ENCODE measurements at regions not wholly inside any gene's neighbourhood (a gene's known extent, or its start where the extent isn't known, plus 50 kb on each side); places are given as distances from the start of the nearest gene placed in this dataset.

DNA sequence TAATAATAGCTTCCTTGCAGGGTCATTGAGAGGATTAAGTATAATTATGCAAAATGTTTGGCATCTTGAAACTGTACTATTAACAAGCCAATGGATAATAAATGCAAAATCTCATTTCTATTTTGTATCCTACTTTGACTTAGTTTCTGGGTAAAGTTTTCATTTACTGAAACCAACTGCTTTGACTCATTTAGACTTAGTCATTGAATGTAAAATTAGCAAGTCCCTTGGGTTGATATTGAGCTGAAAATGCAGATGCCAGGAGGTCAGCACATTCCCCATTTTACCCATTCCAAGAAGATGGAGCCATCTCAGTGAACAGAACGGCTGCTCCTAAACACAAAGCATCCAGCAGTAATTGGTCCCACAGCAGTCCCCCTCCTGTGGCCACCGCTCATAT is 74.7 kb upstream of the GATB start:
- no peaks in the 10 kb centered on the region for H3K36me3 Mint-ChIP-seq
- TF ChIP-seq, protein P1, sequence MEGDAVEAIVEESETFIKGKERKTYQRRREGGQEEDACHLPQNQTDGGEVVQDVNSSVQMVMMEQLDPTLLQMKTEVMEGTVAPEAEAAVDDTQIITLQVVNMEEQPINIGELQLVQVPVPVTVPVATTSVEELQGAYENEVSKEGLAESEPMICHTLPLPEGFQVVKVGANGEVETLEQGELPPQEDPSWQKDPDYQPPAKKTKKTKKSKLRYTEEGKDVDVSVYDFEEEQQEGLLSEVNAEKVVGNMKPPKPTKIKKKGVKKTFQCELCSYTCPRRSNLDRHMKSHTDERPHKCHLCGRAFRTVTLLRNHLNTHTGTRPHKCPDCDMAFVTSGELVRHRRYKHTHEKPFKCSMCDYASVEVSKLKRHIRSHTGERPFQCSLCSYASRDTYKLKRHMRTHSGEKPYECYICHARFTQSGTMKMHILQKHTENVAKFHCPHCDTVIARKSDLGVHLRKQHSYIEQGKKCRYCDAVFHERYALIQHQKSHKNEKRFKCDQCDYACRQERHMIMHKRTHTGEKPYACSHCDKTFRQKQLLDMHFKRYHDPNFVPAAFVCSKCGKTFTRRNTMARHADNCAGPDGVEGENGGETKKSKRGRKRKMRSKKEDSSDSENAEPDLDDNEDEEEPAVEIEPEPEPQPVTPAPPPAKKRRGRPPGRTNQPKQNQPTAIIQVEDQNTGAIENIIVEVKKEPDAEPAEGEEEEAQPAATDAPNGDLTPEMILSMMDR (conservative IDR thresholded peaks at IDR 0.05), result no peak
- DNase-seq (ENCODE audit: extremely low spot score, unreplicated experiment), result no peak
- H3K4me3 Mint-ChIP-seq, result no peak overlapping the region
- H3K9me3 Mint-ChIP-seq, result no peaks in the 10 kb centered on the region
- no peaks in the 10 kb centered on the region for H3K27me3 Mint-ChIP-seq
- H3K27ac Mint-ChIP-seq, result no peak overlapping the region
- H3K4me1 Mint-ChIP-seq (ENCODE audit: unreplicated experiment), result no peaks in the 10 kb centered on the region

DNA sequence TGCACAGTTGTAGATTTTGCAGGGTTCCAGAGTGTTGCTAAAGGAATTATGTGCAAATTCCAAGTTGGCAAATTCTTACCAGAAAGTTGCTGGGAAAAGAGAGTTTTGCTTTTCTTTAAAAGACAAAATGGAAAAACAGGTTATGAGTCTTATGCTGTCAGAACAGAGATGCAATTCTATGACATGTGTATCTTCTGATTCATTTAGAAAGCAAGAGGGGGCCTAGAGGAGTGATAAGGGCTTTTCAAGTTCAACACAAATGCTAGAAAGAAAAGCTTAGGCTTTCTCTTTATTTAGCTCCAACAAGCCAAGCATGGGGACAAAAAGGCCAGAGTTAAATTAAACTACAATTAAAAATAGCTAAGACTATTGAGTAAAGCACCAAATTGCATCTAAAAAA is 72.4 kb upstream of the GATB start:
- TF ChIP-seq, protein P1 (conservative IDR thresholded peaks at IDR 0.05), result no peak
- DNase-seq (ENCODE audit: extremely low spot score, unreplicated experiment), result no peak
- H3K27me3 Mint-ChIP-seq, result no peaks in the 10 kb centered on the region
- H3K36me3 Mint-ChIP-seq, result no peaks in the 10 kb centered on the region
- no peaks in the 10 kb centered on the region for H3K9me3 Mint-ChIP-seq
- H3K4me1 Mint-ChIP-seq (ENCODE audit: unreplicated experiment), result no peaks in the 10 kb centered on the region
- no peak overlapping the region for H3K27ac Mint-ChIP-seq
- no peak overlapping the region for H3K4me3 Mint-ChIP-seq

DNA sequence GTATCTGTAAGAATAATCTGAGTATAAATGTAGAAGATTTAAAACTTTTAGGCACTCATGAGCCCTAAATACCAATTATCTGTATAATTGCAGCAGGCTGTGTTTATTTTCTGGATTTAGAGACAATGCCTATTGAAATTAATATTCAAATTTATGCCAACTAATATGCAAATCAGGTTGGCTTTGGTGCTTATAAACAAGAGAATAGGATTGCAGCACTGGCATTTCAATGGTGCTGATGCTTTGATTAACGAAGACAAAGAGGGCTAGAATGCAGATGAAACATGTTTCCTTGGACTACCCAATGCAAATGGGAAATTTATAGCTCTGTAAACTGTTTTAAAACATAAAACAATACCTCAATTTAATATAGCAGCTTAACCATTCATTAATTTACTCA is 70.7 kb upstream of the GATB start:
- DNase-seq (ENCODE audit: extremely low spot score, unreplicated experiment), result no peak
- Mint-ChIP-seq H3K36me3 (no peaks in the 10 kb centered on the region), H3K4me1 (ENCODE audit: unreplicated experiment) (no peaks in the 10 kb centered on the region), H3K9me3 (peaks cover 6% of the 10 kb centered on the region), H3K27me3 (no peaks in the 10 kb centered on the region), H3K4me3 (no peak overlapping the region), H3K27ac (no peak overlapping the region)
- TF ChIP-seq, protein P1 (conservative IDR thresholded peaks at IDR 0.05), result no peak

DNA sequence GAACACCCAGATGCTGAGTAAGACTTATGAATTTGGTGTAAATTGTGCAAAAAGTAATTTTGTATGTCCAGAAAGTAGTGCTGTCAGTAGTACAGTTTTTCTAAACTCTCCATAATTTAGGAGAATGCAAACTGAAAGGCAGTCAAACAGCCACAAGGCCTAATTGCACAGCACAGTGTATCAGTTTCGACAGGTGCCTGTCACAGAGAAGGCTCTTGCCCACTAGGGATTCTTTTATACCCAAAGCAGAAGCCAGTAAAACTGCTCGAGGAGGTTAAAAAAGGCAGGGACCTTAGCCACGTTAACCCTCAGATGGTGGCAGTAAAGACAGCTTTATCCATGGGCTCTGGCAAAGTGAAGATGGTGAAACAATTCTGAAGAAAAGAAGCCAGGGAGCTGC is 69.4 kb upstream of the GATB start:
- TF ChIP-seq, protein P1 (conservative IDR thresholded peaks at IDR 0.05), result no peak
- Mint-ChIP-seq H3K36me3 (no peaks in the 10 kb centered on the region), H3K9me3 (peaks cover 6% of the 10 kb centered on the region), H3K27me3 (no peaks in the 10 kb centered on the region), H3K4me1 (ENCODE audit: unreplicated experiment) (no peaks in the 10 kb centered on the region), H3K4me3 (no peak overlapping the region), H3K27ac (no peak overlapping the region)
- no peak for DNase-seq (ENCODE audit: extremely low spot score, unreplicated experiment)

DNA sequence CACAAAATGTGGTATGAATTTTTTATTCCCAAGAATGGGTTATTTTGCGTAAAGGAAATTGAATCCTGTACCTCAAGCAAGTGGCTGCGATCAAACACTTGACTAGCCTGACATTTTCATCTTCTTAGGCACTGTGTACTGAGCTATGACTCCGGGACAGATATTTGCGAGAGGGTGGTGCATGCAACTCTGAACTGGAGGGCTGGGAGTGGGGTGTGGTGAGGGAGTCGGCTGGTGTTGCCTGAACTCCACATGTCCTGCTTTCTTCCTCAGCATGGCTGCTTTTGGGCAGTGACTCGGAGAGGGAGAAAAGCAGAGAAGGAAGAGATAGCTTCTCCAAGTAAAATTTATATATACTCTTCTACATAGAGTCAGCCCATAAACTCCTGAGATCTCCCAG is 68.5 kb upstream of the GATB start:
- TF ChIP-seq, protein P1 (conservative IDR thresholded peaks at IDR 0.05), result no peak
- H3K27me3 Mint-ChIP-seq, result no peaks in the 10 kb centered on the region
- peaks cover 6% of the 10 kb centered on the region for H3K9me3 Mint-ChIP-seq
- no peaks in the 10 kb centered on the region for H3K4me1 Mint-ChIP-seq (ENCODE audit: unreplicated experiment)
- no peak overlapping the region for H3K4me3 Mint-ChIP-seq
- H3K27ac Mint-ChIP-seq, result no peak overlapping the region
- no peak for DNase-seq (ENCODE audit: extremely low spot score, unreplicated experiment)
- H3K36me3 Mint-ChIP-seq, result no peaks in the 10 kb centered on the region

DNA sequence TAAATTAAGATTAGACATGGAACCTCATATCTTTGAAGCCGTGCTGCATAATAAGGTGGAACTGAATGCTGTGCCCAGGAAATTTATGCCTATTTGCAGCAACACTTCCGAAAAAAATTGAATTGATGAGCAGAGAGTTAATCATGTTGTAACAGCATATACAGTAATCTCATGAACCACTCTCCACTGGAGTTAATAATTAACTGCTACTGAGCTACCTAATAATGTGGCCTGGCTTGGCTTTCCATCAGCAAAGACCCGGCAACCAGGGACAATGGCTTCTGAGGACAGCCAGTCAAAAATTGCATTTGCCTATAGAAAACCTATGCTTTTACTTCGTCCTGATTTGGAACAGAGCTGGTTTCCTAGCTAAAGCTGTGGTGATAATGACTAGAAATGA is 63.8 kb upstream of the GATB start:
- Mint-ChIP-seq H3K27me3 (no peaks in the 10 kb centered on the region), H3K4me1 (ENCODE audit: unreplicated experiment) (no peaks in the 10 kb centered on the region), H3K36me3 (no peaks in the 10 kb centered on the region), H3K9me3 (peaks cover 6% of the 10 kb centered on the region), H3K4me3 (no peak overlapping the region), H3K27ac (no peak overlapping the region)
- DNase-seq (ENCODE audit: extremely low spot score, unreplicated experiment), result no peak
- TF ChIP-seq, protein P1 (conservative IDR thresholded peaks at IDR 0.05), result no peak
